Panc1 (cell line): ENCODE measurements at regions not wholly inside any gene's neighbourhood (a gene's known extent, or its start where the extent isn't known, plus 50 kb on each side); places are given as distances from the start of the nearest gene placed in this dataset.
"Not testable (repeated sequence)": the region's sequence is repeated elsewhere in the genome, so short reads cannot be mapped to it uniquely, and the experiment has no call there.

ENCODE experiments used
- ATAC-seq: fragments of 200-7000 bp; cut with Tn5 transposase; 2 replicates; pipeline ENCODE4 v1.9.1; 2020; ENCODE audit warnings: mild to moderate bottlenecking, moderate library complexity
- BruUV-seq: library from RNA; stranded (reverse); fragments of 400-500 nt; replicated peaks from 2 replicates; lab custom pipeline; 2021; lab: Mats Ljungman, UMichigan
- CTCF ChIA-PET: fragments of 300-600 bp; sonication (Branson Sonifier 250); formaldehyde crosslinking; loops from one replicate; lab custom pipeline; 2022; ENCODE audit warnings: antibody characterized with exemption; lab: Charles Lee
- POLR2A ChIA-PET: fragments of 300-600 bp; sonication (Branson Sonifier 250); formaldehyde crosslinking; loops from one replicate; lab custom pipeline; 2022; ENCODE audit warnings: antibody characterized with exemption; lab: Charles Lee
- DNase-seq: peaks from one replicate; pipeline ENCODE4 v3.0.0-alpha.2; 2010; ENCODE audit warnings: low read depth, low spot score
- H3K27ac ChIP-seq: 2 replicates; pipeline ENCODE4 v1.5.1; 2011; ENCODE audit warnings: mild to moderate bottlenecking, low read length, inconsistent platforms
- H3K27me3 ChIP-seq: fragments of 200-500 bp; sonication (Bioruptor generic); 2 replicates; pipeline ENCODE4 v1.6.0; 2014; ENCODE audit warnings: low read length, inconsistent platforms; ENCODE audit not compliant: control insufficient read depth, insufficient read depth
- H3K36me3 ChIP-seq: fragments of 200-500 bp; sonication (Bioruptor generic); 2 replicates; pipeline ENCODE4 v1.5.1; 2014; ENCODE audit warnings: inconsistent platforms, mild to moderate bottlenecking, low read length, moderate library complexity; ENCODE audit not compliant: control insufficient read depth, insufficient read depth
- H3K4me1 ChIP-seq: 2 replicates; pipeline ENCODE4 v1.5.1; 2011; ENCODE audit warnings: inconsistent platforms, mild to moderate bottlenecking, low read length, moderate library complexity; ENCODE audit not compliant: control insufficient read depth, insufficient read depth
- H3K4me3 ChIP-seq, 2 experiments: 2 replicates each; pipeline ENCODE4 v1.5.1; 2011 to 2012; ENCODE audit warnings: low read depth in 2 of 2, low read length in 2 of 2, mild to moderate bottlenecking in 2 of 2, inconsistent platforms in 1 of 2, moderate library complexity in 1 of 2
- H3K9me3 ChIP-seq: fragments of 200-500 bp; sonication (Bioruptor generic); 2 replicates; pipeline ENCODE4 v1.5.1; 2014; ENCODE audit warnings: low read depth, mild to moderate bottlenecking, inconsistent platforms, low read length, moderate library complexity; ENCODE audit not compliant: control insufficient read depth, insufficient read depth
- POLR2AphosphoS5 ChIP-seq: IDR thresholded peaks from 2 replicates; pipeline ENCODE4 v1.6.1; 2012; ENCODE audit warnings: mild to moderate bottlenecking, low read depth, low read length, moderate library complexity
- SIN3A ChIP-seq: IDR thresholded peaks from 2 replicates; pipeline ENCODE4 v1.6.1; 2012; ENCODE audit warnings: low read depth, mild to moderate bottlenecking, low read length, moderate library complexity, borderline replicate concordance; ENCODE audit not compliant: insufficient read depth
- TCF7L2 ChIP-seq: IDR thresholded peaks from 2 replicates; pipeline ENCODE4 v1.6.1; 2011; ENCODE audit warnings: mild to moderate bottlenecking, low read depth, low read length, inconsistent platforms
- in situ Hi-C: cut with HindIII; loops from 2 replicates; pipeline ENCODE4 v1.10.0; 2016; ENCODE audit warnings: low sequenced_read_pairs, low pct_unique_long_range_greater_than_20kb
- intact Hi-C: fragments of 100-400 bp; cut with micrococcal nuclease; formaldehyde crosslinking; loops from one replicate; pipeline ENCODE4 v1.10.0; 2022; ENCODE audit not compliant: unreplicated experiment
- TF ChIP-seq, protein P1 (sequence below), 2 experiments: IDR thresholded peaks; 2 replicates each; pipeline ENCODE4 v1.6.1; 2011 to 2012; ENCODE audit warnings: low read depth in 2 of 2, control low read depth in 1 of 2, low read length in 1 of 2, mild to moderate bottlenecking in 1 of 2, moderate library complexity in 1 of 2; ENCODE audit not compliant: insufficient read depth in 1 of 2
- TF ChIP-seq, protein P2 (sequence below): fragments of 450-650 bp; IDR thresholded peaks from 2 replicates; pipeline ENCODE4 v1.5.1; 2017; ENCODE audit warnings: mild to moderate bottlenecking

- in situ Hi-C loops, H3K9me3 ChIP-seq, H3K4me3 ChIP-seq, intact Hi-C loops, BruUV-seq, DNase-seq, ATAC-seq, H3K36me3 ChIP-seq, CTCF ChIA-PET, H3K27ac ChIP-seq, H3K4me1 ChIP-seq, POLR2A ChIA-PET, H3K27me3 ChIP-seq: not testable (repeated sequence)
Measured at GRCh38 chr2:7876445-7876844, 805.4 kb upstream of the ID2 start.

DNA sequence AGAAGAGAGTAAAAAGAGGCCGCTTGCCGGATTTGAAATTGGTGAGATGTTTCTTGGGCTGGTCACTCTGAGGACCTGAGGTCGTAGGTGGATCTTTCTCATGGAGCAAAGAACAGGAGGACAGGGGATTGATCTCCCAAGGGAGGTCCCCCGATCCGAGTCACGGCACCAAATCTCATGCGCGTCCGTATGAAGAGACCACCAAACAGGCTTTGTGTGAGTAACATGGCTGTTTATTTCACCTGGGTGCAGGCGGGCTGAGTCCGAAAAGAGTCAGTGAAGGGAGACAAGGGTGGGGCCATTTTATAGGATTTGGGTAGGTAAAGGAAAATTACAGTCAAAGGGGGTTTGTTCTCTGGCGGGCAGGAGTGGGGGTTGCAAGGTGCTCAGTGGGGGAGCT lies 803.6 kb upstream of the ID2 start:
- BruUV-seq, POLR2A ChIA-PET, in situ Hi-C loops: not testable (repeated sequence)

GRCh38 chr2:7878786-7879482 lies 802.9 kb upstream of the ID2 start:
- ATAC-seq, result no peak
- Histone ChIP-seq H3K9me3 (no peaks in the 10 kb centered on the region), H3K4me3 (no peak overlapping the region), H3K36me3 (no peaks in the 10 kb centered on the region), H3K27me3 (no peaks in the 10 kb centered on the region), H3K4me1 (no peaks in the 10 kb centered on the region), H3K27ac (no peak overlapping the region)
- in situ Hi-C loops (no loop called here), intact Hi-C loops (no loop called here)
- TF ChIP-seq POLR2AphosphoS5 (no peak), TCF7L2 (no peak), SIN3A (no peak)
- TF ChIP-seq, protein P1, sequence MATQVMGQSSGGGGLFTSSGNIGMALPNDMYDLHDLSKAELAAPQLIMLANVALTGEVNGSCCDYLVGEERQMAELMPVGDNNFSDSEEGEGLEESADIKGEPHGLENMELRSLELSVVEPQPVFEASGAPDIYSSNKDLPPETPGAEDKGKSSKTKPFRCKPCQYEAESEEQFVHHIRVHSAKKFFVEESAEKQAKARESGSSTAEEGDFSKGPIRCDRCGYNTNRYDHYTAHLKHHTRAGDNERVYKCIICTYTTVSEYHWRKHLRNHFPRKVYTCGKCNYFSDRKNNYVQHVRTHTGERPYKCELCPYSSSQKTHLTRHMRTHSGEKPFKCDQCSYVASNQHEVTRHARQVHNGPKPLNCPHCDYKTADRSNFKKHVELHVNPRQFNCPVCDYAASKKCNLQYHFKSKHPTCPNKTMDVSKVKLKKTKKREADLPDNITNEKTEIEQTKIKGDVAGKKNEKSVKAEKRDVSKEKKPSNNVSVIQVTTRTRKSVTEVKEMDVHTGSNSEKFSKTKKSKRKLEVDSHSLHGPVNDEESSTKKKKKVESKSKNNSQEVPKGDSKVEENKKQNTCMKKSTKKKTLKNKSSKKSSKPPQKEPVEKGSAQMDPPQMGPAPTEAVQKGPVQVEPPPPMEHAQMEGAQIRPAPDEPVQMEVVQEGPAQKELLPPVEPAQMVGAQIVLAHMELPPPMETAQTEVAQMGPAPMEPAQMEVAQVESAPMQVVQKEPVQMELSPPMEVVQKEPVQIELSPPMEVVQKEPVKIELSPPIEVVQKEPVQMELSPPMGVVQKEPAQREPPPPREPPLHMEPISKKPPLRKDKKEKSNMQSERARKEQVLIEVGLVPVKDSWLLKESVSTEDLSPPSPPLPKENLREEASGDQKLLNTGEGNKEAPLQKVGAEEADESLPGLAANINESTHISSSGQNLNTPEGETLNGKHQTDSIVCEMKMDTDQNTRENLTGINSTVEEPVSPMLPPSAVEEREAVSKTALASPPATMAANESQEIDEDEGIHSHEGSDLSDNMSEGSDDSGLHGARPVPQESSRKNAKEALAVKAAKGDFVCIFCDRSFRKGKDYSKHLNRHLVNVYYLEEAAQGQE (IDR thresholded peaks at IDR 0.05; ENCODE audit: insufficient read depth in 1 of 2, low read depth in 2 of 2, low read length in 1 of 2), result no peak
- TF ChIP-seq, protein P2, sequence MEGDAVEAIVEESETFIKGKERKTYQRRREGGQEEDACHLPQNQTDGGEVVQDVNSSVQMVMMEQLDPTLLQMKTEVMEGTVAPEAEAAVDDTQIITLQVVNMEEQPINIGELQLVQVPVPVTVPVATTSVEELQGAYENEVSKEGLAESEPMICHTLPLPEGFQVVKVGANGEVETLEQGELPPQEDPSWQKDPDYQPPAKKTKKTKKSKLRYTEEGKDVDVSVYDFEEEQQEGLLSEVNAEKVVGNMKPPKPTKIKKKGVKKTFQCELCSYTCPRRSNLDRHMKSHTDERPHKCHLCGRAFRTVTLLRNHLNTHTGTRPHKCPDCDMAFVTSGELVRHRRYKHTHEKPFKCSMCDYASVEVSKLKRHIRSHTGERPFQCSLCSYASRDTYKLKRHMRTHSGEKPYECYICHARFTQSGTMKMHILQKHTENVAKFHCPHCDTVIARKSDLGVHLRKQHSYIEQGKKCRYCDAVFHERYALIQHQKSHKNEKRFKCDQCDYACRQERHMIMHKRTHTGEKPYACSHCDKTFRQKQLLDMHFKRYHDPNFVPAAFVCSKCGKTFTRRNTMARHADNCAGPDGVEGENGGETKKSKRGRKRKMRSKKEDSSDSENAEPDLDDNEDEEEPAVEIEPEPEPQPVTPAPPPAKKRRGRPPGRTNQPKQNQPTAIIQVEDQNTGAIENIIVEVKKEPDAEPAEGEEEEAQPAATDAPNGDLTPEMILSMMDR, result no peak
- CTCF ChIA-PET, result no interaction called here
- DNase-seq, result no peak
- no TSS peak for BruUV-seq
- POLR2A ChIA-PET, result no interaction called here

More for the DNA sequence above, 803.6 kb upstream of the ID2 start:
- H3K27me3 ChIP-seq, ATAC-seq, intact Hi-C loops, H3K9me3 ChIP-seq, H3K4me3 ChIP-seq, DNase-seq, CTCF ChIA-PET, H3K36me3 ChIP-seq, H3K4me1 ChIP-seq, H3K27ac ChIP-seq: not testable (repeated sequence)
